ENCODE measurements at regions not wholly inside any gene's neighbourhood (a gene's known extent, or its start where the extent isn't known, plus 50 kb on each side); places are given as distances from the start of the nearest gene placed in this dataset.

- TF ChIP-seq GATA3 (IDR thresholded peaks at IDR 0.05; ENCODE audit: low read depth, low read length): no peak
- no peak for TF ChIP-seq GATA2 (IDR thresholded peaks at IDR 0.05; ENCODE audit: low read depth, low read length)
Observed at GRCh38 chr11:130725421-130726233, 190.7 kb downstream of the SNX19 start.

All from SH-SY5Y (cell line).